WTC11 (cell line): ENCODE measurements at regions not wholly inside any gene's neighbourhood (a gene's known extent, or its start where the extent isn't known, plus 50 kb on each side); places are given as distances from the start of the nearest gene placed in this dataset.

Source experiments
- ATAC-seq: fragments of 200-7000 bp; cut with Tn5 transposase; 2 replicates; pipeline ENCODE4 v1.10.0; 2021; ENCODE audit warnings: mild to moderate bottlenecking, moderate library complexity
- CTCF ChIA-PET: fragments of 300-600 bp; sonication (Branson Sonifier 250); formaldehyde crosslinking; loops from one replicate; lab custom pipeline; 2021; ENCODE audit warnings: antibody characterized with exemption; lab: Charles Lee
- POLR2A ChIA-PET: fragments of 350-600 bp; sonication (Branson Sonifier 250); formaldehyde crosslinking; loops from one replicate; lab custom pipeline; 2021; ENCODE audit warnings: antibody characterized with exemption; lab: Charles Lee
- DNase-seq: peaks from one replicate; pipeline ENCODE4 v3.0.0; 2021; ENCODE audit warnings: low spot score
- H3K27ac Mint-ChIP-seq: 2 replicates; pipeline ENCODE4 v1.8.0; 2021; ENCODE audit warnings: mixed read lengths
- H3K27me3 Mint-ChIP-seq: 2 replicates; pipeline ENCODE4 v1.8.0; 2021; ENCODE audit warnings: low read depth, mild to moderate bottlenecking, moderate library complexity, mixed read lengths
- H3K36me3 Mint-ChIP-seq: 2 replicates; pipeline ENCODE4 v1.8.0; 2021; ENCODE audit warnings: mixed read lengths
- H3K4me1 Mint-ChIP-seq: 2 replicates; pipeline ENCODE4 v1.8.0; 2022; ENCODE audit warnings: mixed read lengths
- H3K4me3 Mint-ChIP-seq: 2 replicates; pipeline ENCODE4 v1.8.0; 2021; ENCODE audit warnings: mild to moderate bottlenecking, moderate library complexity, mixed read lengths
- H3K9me3 Mint-ChIP-seq: 2 replicates; pipeline ENCODE4 v1.8.0; 2021; ENCODE audit warnings: mixed read lengths
- ATF1 ChIP-seq: sonication (generic); formaldehyde crosslinking; IDR thresholded peaks from 2 replicates; pipeline ENCODE4 v1.8.1; 2023; ENCODE audit warnings: mild to moderate bottlenecking, moderate library complexity, missing genetic modification reagents
- CDX4 ChIP-seq: fragments of 250-450 bp; sonication (Bioruptor Pico); IDR thresholded peaks from 2 replicates; pipeline ENCODE4 v1.9.0; 2021; ENCODE audit warnings: moderate library complexity, mild to moderate bottlenecking, inconsistent platforms, borderline replicate concordance
- CREB1 ChIP-seq: sonication (generic); formaldehyde crosslinking; IDR thresholded peaks from 2 replicates; pipeline ENCODE4 v1.8.0; 2023; ENCODE audit warnings: mild to moderate bottlenecking, missing genetic modification reagents
- CREM ChIP-seq: sonication (generic); formaldehyde crosslinking; IDR thresholded peaks from 2 replicates; pipeline ENCODE4 v1.8.1; 2022; ENCODE audit warnings: mild to moderate bottlenecking, missing genetic modification reagents, moderate library complexity
- ELF4 ChIP-seq: sonication (generic); formaldehyde crosslinking; IDR thresholded peaks from 2 replicates; pipeline ENCODE4 v1.8.1; 2022; ENCODE audit warnings: low read depth, mild to moderate bottlenecking, moderate library complexity, missing genetic modification reagents
- ESRRA ChIP-seq: sonication (generic); formaldehyde crosslinking; IDR thresholded peaks from 2 replicates; pipeline ENCODE4 v1.8.1; 2022; ENCODE audit warnings: mild to moderate bottlenecking, missing genetic modification reagents, borderline replicate concordance
- ETV6 ChIP-seq: sonication (generic); formaldehyde crosslinking; IDR thresholded peaks from 2 replicates; pipeline ENCODE4 v1.8.1; 2022; ENCODE audit warnings: mild to moderate bottlenecking, missing genetic modification reagents
- FOXK1 ChIP-seq: sonication (generic); formaldehyde crosslinking; IDR thresholded peaks from 2 replicates; pipeline ENCODE4 v1.8.0; 2022; ENCODE audit warnings: mild to moderate bottlenecking, moderate library complexity, missing genetic modification reagents
- GABPB1 ChIP-seq: sonication (generic); formaldehyde crosslinking; IDR thresholded peaks from 2 replicates; pipeline ENCODE4 v1.8.1; 2023; ENCODE audit warnings: mild to moderate bottlenecking, missing genetic modification reagents
- IRF1 ChIP-seq: sonication (generic); formaldehyde crosslinking; IDR thresholded peaks from 2 replicates; pipeline ENCODE4 v1.8.0; 2023; ENCODE audit warnings: missing genetic modification reagents
- IRF2 ChIP-seq: sonication (generic); formaldehyde crosslinking; IDR thresholded peaks from 2 replicates; pipeline ENCODE4 v1.8.0; 2022; ENCODE audit warnings: low read depth, missing genetic modification reagents, borderline replicate concordance
- JAZF1 ChIP-seq: fragments of 250-450 bp; sonication (Bioruptor Pico); IDR thresholded peaks from 2 replicates; pipeline ENCODE4 v1.9.0; 2021; ENCODE audit warnings: moderate library complexity, mild to moderate bottlenecking, inconsistent platforms
- MAX ChIP-seq: sonication (generic); formaldehyde crosslinking; IDR thresholded peaks from 2 replicates; pipeline ENCODE4 v1.8.0; 2022; ENCODE audit warnings: mild to moderate bottlenecking, missing genetic modification reagents
- MLX ChIP-seq: sonication (generic); formaldehyde crosslinking; IDR thresholded peaks from 2 replicates; pipeline ENCODE4 v1.8.1; 2023; ENCODE audit warnings: mild to moderate bottlenecking, missing genetic modification reagents, moderate library complexity
- MYBL2 ChIP-seq: sonication (generic); formaldehyde crosslinking; IDR thresholded peaks from 2 replicates; pipeline ENCODE4 v1.8.1; 2023; ENCODE audit warnings: mild to moderate bottlenecking, moderate library complexity, missing genetic modification reagents
- NFE2L1 ChIP-seq: sonication (generic); formaldehyde crosslinking; IDR thresholded peaks from 2 replicates; pipeline ENCODE4 v1.8.1; 2023; ENCODE audit warnings: missing genetic modification reagents
- NFYB ChIP-seq: sonication (generic); formaldehyde crosslinking; conservative IDR thresholded peaks from 2 replicates; pipeline ENCODE4 v1.8.0; 2022; ENCODE audit warnings: low read depth, missing genetic modification reagents
- NR1H2 ChIP-seq: sonication (generic); formaldehyde crosslinking; IDR thresholded peaks from 2 replicates; pipeline ENCODE4 v1.9.0; 2021; ENCODE audit warnings: mild to moderate bottlenecking, moderate library complexity, missing genetic modification reagents
- NR2C2 ChIP-seq: sonication (generic); formaldehyde crosslinking; IDR thresholded peaks from 2 replicates; pipeline ENCODE4 v1.8.0; 2022; ENCODE audit warnings: mild to moderate bottlenecking, missing genetic modification reagents
- OVOL2 ChIP-seq: fragments of 250-450 bp; sonication (Bioruptor Pico); IDR thresholded peaks from 2 replicates; pipeline ENCODE4 v1.9.0; 2021; ENCODE audit warnings: mild to moderate bottlenecking, borderline replicate concordance
- PRRX2 ChIP-seq: fragments of 250-450 bp; sonication (Bioruptor Pico); IDR thresholded peaks from 2 replicates; pipeline ENCODE4 v1.8.0; 2021; ENCODE audit warnings: mild to moderate bottlenecking
- SOX15 ChIP-seq: fragments of 250-450 bp; sonication (Bioruptor Pico); IDR thresholded peaks from 2 replicates; pipeline ENCODE4 v1.9.0; 2021; ENCODE audit warnings: mild to moderate bottlenecking
- TEAD4 ChIP-seq: sonication (generic); formaldehyde crosslinking; IDR thresholded peaks from 2 replicates; pipeline ENCODE4 v1.8.0; 2022; ENCODE audit warnings: mild to moderate bottlenecking, missing genetic modification reagents
- USF1 ChIP-seq: sonication (generic); formaldehyde crosslinking; IDR thresholded peaks from 2 replicates; pipeline ENCODE4 v1.8.0; 2022; ENCODE audit warnings: mild to moderate bottlenecking, missing genetic modification reagents
- ZBTB21 ChIP-seq: sonication (generic); formaldehyde crosslinking; IDR thresholded peaks from 2 replicates; pipeline ENCODE4 v1.8.1; 2023; ENCODE audit warnings: mild to moderate bottlenecking, missing genetic modification reagents, borderline replicate concordance
- ZNF138 ChIP-seq: sonication (generic); formaldehyde crosslinking; conservative IDR thresholded peaks from 2 replicates; pipeline ENCODE4 v1.8.1; 2022; ENCODE audit warnings: mild to moderate bottlenecking, moderate library complexity, missing genetic modification reagents
- ZNF219 ChIP-seq: sonication (generic); formaldehyde crosslinking; IDR thresholded peaks from 2 replicates; pipeline ENCODE4 v1.8.0; 2023; ENCODE audit warnings: missing genetic modification reagents, mild to moderate bottlenecking, borderline replicate concordance
- ZNF232 ChIP-seq: sonication (generic); formaldehyde crosslinking; IDR thresholded peaks from 2 replicates; pipeline ENCODE4 v1.8.0; 2022; ENCODE audit warnings: mild to moderate bottlenecking, missing genetic modification reagents
- ZNF416 ChIP-seq: fragments of 250-450 bp; sonication (Bioruptor Pico); IDR thresholded peaks from 2 replicates; pipeline ENCODE4 v1.9.0; 2021; ENCODE audit warnings: mild to moderate bottlenecking, inconsistent platforms

- H3K9me3 Mint-ChIP-seq, result peaks cover 8% of the 10 kb centered on the region
- no peak for DNase-seq
Measured at GRCh38 chr22:47282851-47283250, 520.4 kb downstream of the TBC1D22A start.

GRCh38 chr22:47282366-47282765, 519.9 kb downstream of the TBC1D22A start:
- Mint-ChIP-seq H3K4me3 (no peak overlapping the region), H3K9me3 (peaks cover 3% of the 10 kb centered on the region), H3K4me1 (no peaks in the 10 kb centered on the region), H3K27ac (no peak overlapping the region), H3K36me3 (peaks cover 2% of the 10 kb centered on the region; the same call in 1 of the 2 replicates), H3K27me3 (no peaks in the 10 kb centered on the region; the same call in 1 of the 2 replicates)
- ChIA-PET CTCF (no interaction called here), POLR2A (no interaction called here)
- ATAC-seq (no peak), DNase-seq (no peak)
- TF ChIP-seq MLX (CRISPR knock-in tag) (no peak), JAZF1 (CRISPR knock-in tag) (no peak), IRF1 (no peak), ZNF138 (CRISPR knock-in tag) (no peak), USF1 (CRISPR knock-in tag) (no peak), CREM (CRISPR knock-in tag) (no peak), ATF1 (CRISPR knock-in tag) (no peak), ESRRA (CRISPR knock-in tag) (no peak), ZBTB21 (CRISPR knock-in tag) (no peak), CREB1 (CRISPR knock-in tag) (no peak), NFYB (CRISPR knock-in tag) (no peak), NFE2L1 (CRISPR knock-in tag) (no peak), MYBL2 (no peak), ETV6 (no peak), IRF2 (CRISPR knock-in tag) (no peak), ZNF416 (no peak), MAX (CRISPR knock-in tag) (no peak)

More at GRCh38 chr22:47282851-47283250, 520.4 kb downstream of the TBC1D22A start:
- Mint-ChIP-seq H3K27ac (no peak overlapping the region), H3K36me3 (peaks cover 4% of the 10 kb centered on the region; the same call in 1 of the 2 replicates), H3K4me1 (no peaks in the 10 kb centered on the region), H3K4me3 (no peak overlapping the region)
- CTCF ChIA-PET, result no interaction called here
- TF ChIP-seq NR2C2 (CRISPR knock-in tag), result no peak
- TF ChIP-seq, all 79 proteins: peak for 0
- POLR2A ChIA-PET, result no interaction called here
- H3K27me3 Mint-ChIP-seq, result no peaks in the 10 kb centered on the region; the same call in 1 of the 2 replicates
- ATAC-seq, result no peak

- ATAC-seq, result no peak
- POLR2A ChIA-PET, result no interaction called here
- CTCF ChIA-PET, result no interaction called here
- Mint-ChIP-seq H3K27ac (no peak overlapping the region), H3K9me3 (no peaks in the 10 kb centered on the region; the same call in 1 of the 2 replicates), H3K4me1 (peaks cover under 1% of the 10 kb centered on the region; the same call in 1 of the 2 replicates), H3K36me3 (peaks cover 2% of the 10 kb centered on the region; the same call in 1 of the 2 replicates), H3K4me3 (no peak overlapping the region), H3K27me3 (no peaks in the 10 kb centered on the region; the same call in 1 of the 2 replicates)
- no peak for DNase-seq
- no peak for TF ChIP-seq NR2C2 (CRISPR knock-in tag)
- TF ChIP-seq FOXK1 (CRISPR knock-in tag), result no peak
- no peak for TF ChIP-seq TEAD4 (CRISPR knock-in tag)
- no peak for TF ChIP-seq NR1H2 (CRISPR knock-in tag)
- no peak for TF ChIP-seq IRF2 (CRISPR knock-in tag)
- no peak for TF ChIP-seq CDX4 (CRISPR knock-in tag)
- no peak for TF ChIP-seq ELF4 (CRISPR knock-in tag)
- no peak for TF ChIP-seq OVOL2 (CRISPR knock-in tag)
- no peak for TF ChIP-seq MLX (CRISPR knock-in tag)
- no peak for TF ChIP-seq NFE2L1 (CRISPR knock-in tag)
- TF ChIP-seq GABPB1, result no peak
- TF ChIP-seq ZNF232 (CRISPR knock-in tag), result no peak
- TF ChIP-seq ZNF219 (CRISPR knock-in tag), result no peak
- no peak for TF ChIP-seq PRRX2 (CRISPR knock-in tag)
- TF ChIP-seq SOX15 (CRISPR knock-in tag), result no peak
Measured at GRCh38 chr22:47281126-47282106, 519.0 kb downstream of the TBC1D22A start.
